ENCODE measurements at regions not wholly inside any gene's neighbourhood (a gene's known extent, or its start where the extent isn't known, plus 50 kb on each side); places are given as distances from the start of the nearest gene placed in this dataset.

DNA sequence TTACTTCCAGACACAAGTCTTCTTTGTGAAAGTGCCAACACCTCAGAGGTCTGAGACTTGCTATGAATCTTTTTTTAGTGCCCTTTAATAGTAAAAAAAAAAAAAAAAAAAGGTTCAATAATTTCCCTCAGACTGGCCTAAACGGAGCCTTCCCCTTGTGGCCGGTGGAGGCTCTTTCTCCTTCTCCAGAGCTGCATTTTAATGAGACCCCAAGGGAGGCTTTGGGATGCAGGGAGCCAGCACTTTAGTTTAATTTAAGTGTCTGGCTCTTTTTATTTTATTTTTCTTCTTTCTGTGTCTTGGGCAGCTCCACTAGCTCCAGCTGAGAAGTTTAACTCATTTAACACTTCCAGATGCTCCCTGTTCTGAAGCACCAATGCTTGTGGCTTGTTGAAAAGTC, 67.8 kb upstream of the MAPK4 start:
- DNase-seq = no peak

DNA sequence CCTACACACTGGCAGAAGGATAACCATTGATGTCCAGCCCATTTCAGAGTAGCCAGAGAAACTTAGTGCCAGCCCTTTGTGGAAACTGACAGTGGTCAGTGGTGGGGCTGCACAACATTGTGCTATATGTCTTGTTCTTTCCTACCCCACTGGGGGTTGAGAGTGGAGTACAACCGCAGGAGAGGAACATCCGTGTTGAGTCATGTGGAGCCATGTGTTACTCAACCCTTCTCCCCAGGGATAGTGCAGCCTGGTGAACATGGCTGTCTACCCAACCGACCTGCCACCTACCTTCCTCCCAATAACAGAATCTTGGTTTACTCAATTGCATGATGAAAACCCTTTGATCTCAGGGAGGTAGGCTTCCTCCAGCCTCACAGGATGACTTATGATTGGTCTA, 65.3 kb upstream of the MAPK4 start:
- DNase-seq = no peak

DNA sequence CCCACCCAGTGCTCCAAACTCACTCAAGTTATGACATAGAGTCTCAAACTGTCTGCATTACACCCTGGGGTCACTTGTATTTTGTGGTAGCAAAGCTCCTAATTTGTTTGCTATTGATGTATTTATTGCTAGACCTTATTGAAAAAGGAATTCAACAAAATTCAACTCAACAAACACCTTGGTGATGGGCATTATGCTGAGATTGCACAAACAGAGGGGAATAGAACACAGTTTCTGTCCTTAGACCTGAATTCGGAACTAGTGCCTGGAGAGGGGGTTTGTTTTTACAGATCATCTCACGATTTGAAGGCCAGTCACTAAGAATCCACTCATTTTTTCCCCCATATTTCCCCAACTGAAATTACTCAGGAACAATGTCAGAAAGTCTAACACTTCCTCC, 53.5 kb upstream of the MAPK4 start:
- no peak for DNase-seq

DNA sequence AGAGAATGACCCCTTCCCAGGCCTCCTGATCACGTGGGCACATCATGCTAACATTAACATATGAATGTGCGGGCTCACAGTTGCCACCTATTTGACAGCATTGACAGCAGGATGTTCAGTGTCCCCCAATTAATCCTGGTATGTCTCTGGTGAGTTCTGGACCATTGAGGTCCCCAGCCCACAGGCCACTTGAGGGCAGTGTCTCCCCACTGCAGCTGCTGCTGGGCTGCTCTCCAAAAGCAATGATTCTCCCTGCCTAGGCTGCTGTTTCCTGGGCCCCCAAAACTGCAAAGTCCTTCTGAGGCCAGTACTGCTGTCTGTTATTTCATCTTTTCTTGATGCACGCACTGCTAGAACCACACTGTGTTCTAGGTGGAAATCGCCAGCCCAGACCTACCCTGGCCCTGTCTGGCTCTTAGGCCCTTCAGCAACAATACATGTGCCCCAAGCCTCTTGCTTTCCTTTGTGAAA, 52.7 kb upstream of the MAPK4 start:
- DNase-seq = peak; percentile 82

DNA sequence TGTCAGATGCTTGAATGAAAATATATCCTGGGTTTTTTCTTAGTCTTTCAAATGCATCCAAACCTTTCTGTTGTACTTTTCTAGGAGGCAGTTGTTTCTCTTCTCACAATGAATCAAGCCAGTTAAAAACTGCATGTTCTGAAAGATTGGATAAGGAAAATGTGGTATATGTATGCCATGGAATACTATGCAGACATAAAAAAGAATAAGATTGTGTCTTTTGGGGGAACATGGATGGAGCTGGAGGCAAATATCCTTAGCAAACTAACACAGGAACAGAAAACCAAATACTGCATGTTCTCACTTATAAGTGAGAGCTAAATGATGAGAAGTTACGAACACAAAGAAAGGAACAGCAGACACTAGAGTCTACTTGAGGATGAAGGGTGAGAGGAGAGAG, 51.7 kb upstream of the MAPK4 start:
- DNase-seq = no peak

DNA sequence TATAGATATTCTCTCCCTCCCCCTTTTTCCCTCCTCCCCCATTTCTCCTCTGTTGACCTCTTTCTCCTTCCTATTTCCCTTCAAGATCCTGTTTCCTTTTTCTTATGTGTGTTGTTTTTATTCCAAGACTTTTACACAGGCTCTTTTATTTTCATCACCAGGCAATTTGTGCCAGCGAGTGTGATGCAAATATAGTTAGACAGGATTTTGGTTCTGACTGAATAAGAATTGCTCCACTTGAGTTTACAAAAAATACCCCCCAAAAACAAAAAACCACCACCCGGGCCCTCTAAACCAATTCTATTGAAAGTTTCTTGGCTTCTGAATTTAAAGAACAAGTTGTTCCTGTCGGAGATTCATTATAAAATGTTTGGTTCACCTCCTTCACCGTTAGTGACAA, 50.9 kb upstream of the MAPK4 start:
- no peak for DNase-seq
